IMR-90 (cell line): ENCODE measurements at regions not wholly inside any gene's neighbourhood (a gene's known extent, or its start where the extent isn't known, plus 50 kb on each side); places are given as distances from the start of the nearest gene placed in this dataset.

Experiments used
- BHLHE40 ChIP-seq: fragments of 150-350 bp; IDR thresholded peaks from 2 replicates; pipeline ENCODE4 v1.6.1; 2016; ENCODE audit warnings: mild to moderate bottlenecking, low read depth, low read length
- CEBPB ChIP-seq: IDR thresholded peaks from 2 replicates; pipeline ENCODE4 v1.6.1; 2012; ENCODE audit warnings: low read depth, low read length, improper control_type of control experiment
- CHD1 ChIP-seq: IDR thresholded peaks from 2 replicates; pipeline ENCODE4 v1.6.1; 2012; ENCODE audit warnings: low read depth, low read length, improper control_type of control experiment
- ELK1 ChIP-seq: fragments of 150-350 bp; IDR thresholded peaks from 2 replicates; pipeline ENCODE4 v1.6.1; 2016; ENCODE audit warnings: low read depth, mild to moderate bottlenecking, low read length, moderate library complexity, borderline replicate concordance
- FOS ChIP-seq: fragments of 150-350 bp; IDR thresholded peaks from 2 replicates; pipeline ENCODE4 v1.6.1; 2016; ENCODE audit warnings: low read depth, low read length
- MAFK ChIP-seq: IDR thresholded peaks from 2 replicates; pipeline ENCODE4 v1.6.1; 2012; ENCODE audit warnings: low read depth, low read length, improper control_type of control experiment
- NFE2L2 ChIP-seq: fragments of 150-350 bp; IDR thresholded peaks from 2 replicates; pipeline ENCODE4 v1.6.1; 2016; ENCODE audit warnings: low read depth, mild to moderate bottlenecking, low read length
- POLR2A ChIP-seq: IDR thresholded peaks from 2 replicates; pipeline ENCODE4 v1.6.1; 2012; ENCODE audit warnings: mild to moderate bottlenecking, low read depth, low read length
- RAD21 ChIP-seq: IDR thresholded peaks from 2 replicates; pipeline ENCODE4 v1.6.1; 2012; ENCODE audit warnings: low read length, improper control_type of control experiment
- RCOR1 ChIP-seq: IDR thresholded peaks from 2 replicates; pipeline ENCODE4 v1.6.1; 2012; ENCODE audit warnings: mild to moderate bottlenecking, low read length, improper control_type of control experiment; ENCODE audit not compliant: insufficient replicate concordance
- RFX5 ChIP-seq: IDR thresholded peaks from 2 replicates; pipeline ENCODE4 v1.8.0; 2012; ENCODE audit warnings: low read depth, mild to moderate bottlenecking, low read length, moderate library complexity
- SMC3 ChIP-seq: fragments of 150-350 bp; IDR thresholded peaks from 2 replicates; pipeline ENCODE4 v1.6.1; 2016; ENCODE audit warnings: low read depth, mild to moderate bottlenecking, antibody characterized with exemption, low read length, moderate library complexity
- TF ChIP-seq, protein P1 (sequence below): conservative IDR thresholded peaks from 2 replicates; pipeline ENCODE4 v1.5.1; 2012; ENCODE audit warnings: mild to moderate bottlenecking, low read depth, low read length, improper control_type of control experiment
- TF ChIP-seq, protein P2 (sequence below): fragments of 150-350 bp; IDR thresholded peaks from 2 replicates; pipeline ENCODE4 v1.6.1; 2017; ENCODE audit warnings: mild to moderate bottlenecking, antibody characterized with exemption, low read length, low read depth

GRCh38 chr15:31752065-31752762, 278.1 kb upstream of the CHRNA7 start:
- TF ChIP-seq RAD21 (no peak), CEBPB (peak; percentile 67; the same call in 1 of the 2 replicates), FOS (no peak), POLR2A (no peak), ELK1 (no peak), BHLHE40 (no peak), CHD1 (no peak), SMC3 (no peak), NFE2L2 (peak; percentile 17; the same call in 1 of the 2 replicates), RFX5 (no peak), MAFK (no peak), RCOR1 (no peak)
- TF ChIP-seq, protein P1, sequence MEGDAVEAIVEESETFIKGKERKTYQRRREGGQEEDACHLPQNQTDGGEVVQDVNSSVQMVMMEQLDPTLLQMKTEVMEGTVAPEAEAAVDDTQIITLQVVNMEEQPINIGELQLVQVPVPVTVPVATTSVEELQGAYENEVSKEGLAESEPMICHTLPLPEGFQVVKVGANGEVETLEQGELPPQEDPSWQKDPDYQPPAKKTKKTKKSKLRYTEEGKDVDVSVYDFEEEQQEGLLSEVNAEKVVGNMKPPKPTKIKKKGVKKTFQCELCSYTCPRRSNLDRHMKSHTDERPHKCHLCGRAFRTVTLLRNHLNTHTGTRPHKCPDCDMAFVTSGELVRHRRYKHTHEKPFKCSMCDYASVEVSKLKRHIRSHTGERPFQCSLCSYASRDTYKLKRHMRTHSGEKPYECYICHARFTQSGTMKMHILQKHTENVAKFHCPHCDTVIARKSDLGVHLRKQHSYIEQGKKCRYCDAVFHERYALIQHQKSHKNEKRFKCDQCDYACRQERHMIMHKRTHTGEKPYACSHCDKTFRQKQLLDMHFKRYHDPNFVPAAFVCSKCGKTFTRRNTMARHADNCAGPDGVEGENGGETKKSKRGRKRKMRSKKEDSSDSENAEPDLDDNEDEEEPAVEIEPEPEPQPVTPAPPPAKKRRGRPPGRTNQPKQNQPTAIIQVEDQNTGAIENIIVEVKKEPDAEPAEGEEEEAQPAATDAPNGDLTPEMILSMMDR: no peak
- TF ChIP-seq, protein P2, sequence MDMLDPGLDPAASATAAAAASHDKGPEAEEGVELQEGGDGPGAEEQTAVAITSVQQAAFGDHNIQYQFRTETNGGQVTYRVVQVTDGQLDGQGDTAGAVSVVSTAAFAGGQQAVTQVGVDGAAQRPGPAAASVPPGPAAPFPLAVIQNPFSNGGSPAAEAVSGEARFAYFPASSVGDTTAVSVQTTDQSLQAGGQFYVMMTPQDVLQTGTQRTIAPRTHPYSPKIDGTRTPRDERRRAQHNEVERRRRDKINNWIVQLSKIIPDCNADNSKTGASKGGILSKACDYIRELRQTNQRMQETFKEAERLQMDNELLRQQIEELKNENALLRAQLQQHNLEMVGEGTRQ: no peak
